ENCODE measurements at regions not wholly inside any gene's neighbourhood (a gene's known extent, or its start where the extent isn't known, plus 50 kb on each side); places are given as distances from the start of the nearest gene placed in this dataset.

DNA sequence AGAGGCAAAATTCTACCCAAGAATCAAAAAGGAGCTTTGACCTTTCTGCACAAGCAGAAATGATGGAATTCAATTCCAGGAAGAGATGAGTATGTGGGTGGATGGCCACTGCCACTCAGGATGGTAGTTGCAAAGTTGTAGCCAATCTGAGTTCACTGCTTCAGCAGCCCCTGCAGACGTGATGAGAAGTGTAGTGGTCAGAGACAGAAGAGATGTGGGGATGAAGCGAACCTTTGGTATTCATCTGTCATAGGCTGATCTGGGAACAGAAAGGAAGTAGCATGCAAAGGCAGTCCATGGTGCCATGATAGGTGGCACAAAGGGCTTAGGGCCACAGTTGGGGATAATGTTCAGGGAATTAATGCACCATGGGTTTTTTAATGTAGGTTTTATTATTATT, 81.1 kb upstream of the PGBD5 start:
- TF ChIP-seq CTCF (IDR thresholded peaks at IDR 0.05), result no peak
- no peak for TF ChIP-seq RAD21 (conservative IDR thresholded peaks at IDR 0.05 in 1 of 2, IDR thresholded peaks at IDR 0.05 in 1 of 2)
